GM21423 (cell line): ENCODE measurements at regions not wholly inside any gene's neighbourhood (a gene's known extent, or its start where the extent isn't known, plus 50 kb on each side); places are given as distances from the start of the nearest gene placed in this dataset.

Experiments used
- ATAC-seq: cut with Tn5 transposase; IDR thresholded peaks from one replicate; pipeline ENCODE4 v1.9.1; 2021; ENCODE audit warnings: mild to moderate bottlenecking, moderate library complexity; ENCODE audit not compliant: unreplicated experiment

- no peak for ATAC-seq
Observed at GRCh38 chr9:12065050-12065449, 628.1 kb upstream of the TYRP1 start.

- no peak for ATAC-seq
Observed at GRCh38 chr9:12065686-12066085, 627.5 kb upstream of the TYRP1 start.

- no peak for ATAC-seq
Observed at GRCh38 chr9:12066455-12067035, 626.6 kb upstream of the TYRP1 start.

- no peak for ATAC-seq
Observed at GRCh38 chr9:12069366-12069765, 623.8 kb upstream of the TYRP1 start.

- ATAC-seq: no peak
Observed at GRCh38 chr9:12085399-12085798, 607.8 kb upstream of the TYRP1 start.

GRCh38 chr9:12091865-12092527 is 601.2 kb upstream of the TYRP1 start:
- ATAC-seq: no peak

GRCh38 chr9:12094046-12094445 is 599.1 kb upstream of the TYRP1 start:
- ATAC-seq: no peak

- no peak for ATAC-seq
Observed at GRCh38 chr9:12095931-12096330, 597.3 kb upstream of the TYRP1 start.

GRCh38 chr9:12133416-12133815 is 559.8 kb upstream of the TYRP1 start:
- no peak for ATAC-seq

GRCh38 chr9:12141422-12141821 is 551.8 kb upstream of the TYRP1 start:
- no peak for ATAC-seq

GRCh38 chr9:12155401-12156134 is 537.6 kb upstream of the TYRP1 start:
- ATAC-seq: no peak

GRCh38 chr9:12162181-12162815 is 530.9 kb upstream of the TYRP1 start:
- ATAC-seq: no peak

GRCh38 chr9:12163723-12164458 is 529.3 kb upstream of the TYRP1 start:
- no peak for ATAC-seq

GRCh38 chr9:12166518-12166917 is 526.7 kb upstream of the TYRP1 start:
- no peak for ATAC-seq

- ATAC-seq: no peak
Observed at GRCh38 chr9:12170456-12170855, 522.7 kb upstream of the TYRP1 start.

- ATAC-seq: no peak
Observed at GRCh38 chr9:12178634-12179033, 514.6 kb upstream of the TYRP1 start.

- ATAC-seq: no peak
Observed at GRCh38 chr9:12182806-12183205, 510.4 kb upstream of the TYRP1 start.

GRCh38 chr9:12183321-12183720 is 509.9 kb upstream of the TYRP1 start:
- ATAC-seq: no peak

GRCh38 chr9:12185856-12186255 is 507.3 kb upstream of the TYRP1 start:
- no peak for ATAC-seq

- ATAC-seq: no peak
Observed at GRCh38 chr9:12191630-12192029, 501.6 kb upstream of the TYRP1 start.

GRCh38 chr9:12194731-12195130 is 498.5 kb upstream of the TYRP1 start:
- ATAC-seq: no peak
